Peyer's patch (tissue), 4 donors: ENCODE measurements at regions not wholly inside any gene's neighbourhood (a gene's known extent, or its start where the extent isn't known, plus 50 kb on each side); places are given as distances from the start of the nearest gene placed in this dataset.

Source experiments
- POLR2A ChIP-seq, 2 donors: fragments of 450-650 bp; IDR thresholded peaks; one replicate each; pipeline ENCODE4 v1.5.1; 2017; ENCODE audit warnings: antibody characterized with exemption in 2 of 2, mild to moderate bottlenecking in 2 of 2, moderate library complexity in 2 of 2
- TF ChIP-seq, protein P1 (sequence below), 6 experiments: fragments of 450-650 bp in 4 of 6; fragments of 200-600 bp in 2 of 6; sonication (generic) in 1 of 6; IDR thresholded peaks; one replicate each; pipeline ENCODE4 v1.5.1; 2017 to 2019; ENCODE audit warnings: antibody characterized with exemption in 6 of 6, mild to moderate bottlenecking in 3 of 6, moderate library complexity in 1 of 6

DNA sequence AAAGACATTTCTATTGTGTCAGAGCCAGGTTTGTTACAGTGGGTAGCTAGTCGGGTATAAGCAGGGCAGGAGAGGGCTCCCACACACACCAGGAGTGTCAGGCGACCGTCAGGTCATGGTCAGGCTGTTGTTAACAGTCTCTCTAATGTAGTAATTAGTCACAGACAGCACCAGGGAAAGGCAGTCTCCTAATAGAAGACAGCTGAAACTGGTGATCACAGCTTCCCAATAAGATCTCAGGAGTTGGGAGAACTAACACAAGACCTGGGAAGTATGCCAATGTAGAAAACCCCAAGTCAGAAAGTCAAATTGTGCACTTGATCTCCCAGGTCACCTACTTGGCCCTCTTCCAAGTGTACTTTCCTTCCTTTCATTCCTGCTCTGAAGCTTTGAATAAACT lies 53.0 kb upstream of the GPR6 start:
- TF ChIP-seq, protein P1, sequence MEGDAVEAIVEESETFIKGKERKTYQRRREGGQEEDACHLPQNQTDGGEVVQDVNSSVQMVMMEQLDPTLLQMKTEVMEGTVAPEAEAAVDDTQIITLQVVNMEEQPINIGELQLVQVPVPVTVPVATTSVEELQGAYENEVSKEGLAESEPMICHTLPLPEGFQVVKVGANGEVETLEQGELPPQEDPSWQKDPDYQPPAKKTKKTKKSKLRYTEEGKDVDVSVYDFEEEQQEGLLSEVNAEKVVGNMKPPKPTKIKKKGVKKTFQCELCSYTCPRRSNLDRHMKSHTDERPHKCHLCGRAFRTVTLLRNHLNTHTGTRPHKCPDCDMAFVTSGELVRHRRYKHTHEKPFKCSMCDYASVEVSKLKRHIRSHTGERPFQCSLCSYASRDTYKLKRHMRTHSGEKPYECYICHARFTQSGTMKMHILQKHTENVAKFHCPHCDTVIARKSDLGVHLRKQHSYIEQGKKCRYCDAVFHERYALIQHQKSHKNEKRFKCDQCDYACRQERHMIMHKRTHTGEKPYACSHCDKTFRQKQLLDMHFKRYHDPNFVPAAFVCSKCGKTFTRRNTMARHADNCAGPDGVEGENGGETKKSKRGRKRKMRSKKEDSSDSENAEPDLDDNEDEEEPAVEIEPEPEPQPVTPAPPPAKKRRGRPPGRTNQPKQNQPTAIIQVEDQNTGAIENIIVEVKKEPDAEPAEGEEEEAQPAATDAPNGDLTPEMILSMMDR (IDR thresholded peaks at IDR 0.05): no peak
- no peak for TF ChIP-seq POLR2A (IDR thresholded peaks at IDR 0.05)
